NCI-H2171 (cell line): ENCODE measurements at regions not wholly inside any gene's neighbourhood (a gene's known extent, or its start where the extent isn't known, plus 50 kb on each side); places are given as distances from the start of the nearest gene placed in this dataset.
A peak's percentile ranks its signal among the peaks of the same experiment; 100 is the strongest.

Source experiments
- DNase-seq: peaks from one replicate; lab custom pipeline; 2025; lab: John Stamatoyannopoulos, UW

DNA sequence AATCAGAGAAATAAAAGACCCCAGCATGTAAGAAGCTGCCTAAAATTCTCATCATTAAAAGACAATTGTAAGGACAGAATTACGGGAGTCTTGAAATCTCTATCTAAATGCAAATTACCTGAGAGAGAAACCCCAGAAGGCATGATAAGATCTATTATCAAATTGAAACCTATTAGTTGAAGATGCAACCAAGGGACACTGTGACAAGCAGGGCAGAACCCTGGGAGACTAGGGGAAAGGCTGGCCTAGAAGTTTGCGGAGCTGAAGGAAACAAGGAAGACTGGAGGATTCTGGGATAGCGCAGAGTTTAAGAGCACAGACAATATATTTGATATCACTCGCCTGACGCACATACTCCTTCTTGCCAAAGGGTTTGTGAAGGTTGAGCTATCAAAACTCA, 319.5 kb upstream of the CHAC2 start:
- no peak for DNase-seq

DNA sequence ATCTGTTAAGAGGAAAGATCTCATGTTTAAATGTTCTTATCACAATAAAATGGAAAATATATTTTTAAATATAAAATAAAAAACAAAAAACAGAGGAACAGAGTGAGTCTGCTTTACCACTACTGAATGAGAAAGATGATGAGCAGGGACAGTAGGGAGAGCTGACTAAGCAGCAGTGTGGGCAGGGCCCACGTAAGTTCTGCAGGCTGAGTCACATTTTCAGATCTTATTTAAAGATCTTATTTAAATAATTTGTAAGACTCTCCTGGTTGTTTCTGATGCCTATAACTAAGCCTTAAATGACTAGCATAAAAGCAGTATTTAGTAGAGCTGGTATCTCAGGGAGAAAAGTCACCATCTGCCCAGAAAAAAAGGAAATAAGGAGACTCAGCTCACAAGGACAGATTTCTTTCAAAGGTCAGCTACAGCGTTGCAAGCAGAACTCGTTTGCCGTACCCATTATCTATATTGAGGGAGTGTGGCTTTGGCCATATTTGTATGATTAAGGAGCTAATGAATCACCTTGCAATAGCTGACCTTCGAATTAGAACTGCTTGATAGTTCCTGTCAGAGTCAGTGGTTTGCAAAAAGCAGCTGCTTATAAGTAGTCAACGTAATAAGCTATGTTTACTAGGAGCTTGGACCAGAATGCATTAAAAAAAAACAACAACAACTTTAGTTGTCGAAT, 322.1 kb upstream of the CHAC2 start:
- DNase-seq: no peak

DNA sequence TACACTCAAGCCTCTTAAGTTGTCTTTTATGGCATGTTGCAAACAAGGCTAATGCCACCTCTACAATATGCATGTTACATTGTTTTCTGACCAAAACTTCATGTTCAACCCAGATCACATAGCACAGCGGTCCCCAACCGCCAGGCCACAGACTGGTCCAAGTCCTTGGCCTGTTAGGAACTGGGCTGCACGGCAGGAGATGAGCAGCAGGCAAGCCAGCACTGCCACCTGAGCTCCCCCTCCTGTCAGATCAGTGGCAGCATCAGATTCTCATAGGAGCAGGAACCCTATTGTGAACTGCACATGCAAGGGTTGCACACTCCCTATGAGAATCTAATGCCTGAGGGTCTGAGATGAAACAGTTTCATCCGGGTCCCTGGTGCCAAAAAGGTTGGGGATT, 324.8 kb upstream of the CHAC2 start:
- no peak for DNase-seq

DNA sequence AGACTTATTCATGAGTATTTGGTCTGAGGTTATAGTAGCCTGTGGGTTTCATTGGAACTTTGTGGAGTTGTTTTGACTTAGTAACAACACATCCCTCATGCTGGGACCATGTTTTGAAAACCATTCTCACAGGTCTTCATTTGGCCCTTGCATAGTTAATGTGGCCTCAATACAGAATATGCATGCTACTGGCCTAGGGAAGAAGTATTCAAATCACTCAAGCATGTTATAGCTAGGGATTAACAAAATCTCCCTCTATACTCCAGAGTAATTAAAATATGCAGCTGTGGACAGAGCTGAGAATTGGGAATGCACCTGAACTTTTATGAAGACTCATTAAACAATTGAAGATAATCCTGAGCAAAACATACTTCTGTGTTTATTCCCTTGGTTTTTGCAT, 325.5 kb upstream of the CHAC2 start:
- no peak for DNase-seq

GRCh38 chr2:53438692-53439091, 328.9 kb upstream of the CHAC2 start:
- no peak for DNase-seq

GRCh38 chr2:53438100-53438499, 329.5 kb upstream of the CHAC2 start:
- DNase-seq: no peak

GRCh38 chr2:53437371-53437770, 330.2 kb upstream of the CHAC2 start:
- no peak for DNase-seq

DNA sequence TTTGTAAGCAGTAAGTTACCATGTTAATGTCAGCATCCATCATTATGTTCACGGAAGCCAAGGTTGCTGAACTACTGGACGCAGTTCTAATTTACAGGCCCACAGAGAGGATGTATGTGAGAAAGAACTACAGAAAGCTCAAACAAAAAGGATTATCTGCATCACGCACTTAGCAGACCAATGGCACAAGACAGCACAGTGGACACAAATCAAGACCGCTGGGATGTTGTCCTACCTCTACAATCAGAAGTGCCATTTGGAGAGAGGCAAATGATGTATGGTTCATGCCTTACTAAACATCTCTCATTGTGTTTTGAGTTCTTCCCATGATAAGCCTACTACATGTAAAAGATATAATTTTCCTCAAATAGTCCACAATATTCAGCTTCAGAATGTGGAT, 330.7 kb upstream of the CHAC2 start:
- DNase-seq: no peak

- no peak for DNase-seq
Measured at GRCh38 chr2:53435610-53436009, 332.0 kb upstream of the CHAC2 start.

- DNase-seq: no peak
Measured at GRCh38 chr2:53434466-53434865, 333.1 kb upstream of the CHAC2 start.

- peak; percentile 10 for DNase-seq
Measured at GRCh38 chr2:53432936-53433335, 334.7 kb upstream of the CHAC2 start.

- no peak for DNase-seq
Measured at GRCh38 chr2:53429901-53430300, 337.7 kb upstream of the CHAC2 start.

DNA sequence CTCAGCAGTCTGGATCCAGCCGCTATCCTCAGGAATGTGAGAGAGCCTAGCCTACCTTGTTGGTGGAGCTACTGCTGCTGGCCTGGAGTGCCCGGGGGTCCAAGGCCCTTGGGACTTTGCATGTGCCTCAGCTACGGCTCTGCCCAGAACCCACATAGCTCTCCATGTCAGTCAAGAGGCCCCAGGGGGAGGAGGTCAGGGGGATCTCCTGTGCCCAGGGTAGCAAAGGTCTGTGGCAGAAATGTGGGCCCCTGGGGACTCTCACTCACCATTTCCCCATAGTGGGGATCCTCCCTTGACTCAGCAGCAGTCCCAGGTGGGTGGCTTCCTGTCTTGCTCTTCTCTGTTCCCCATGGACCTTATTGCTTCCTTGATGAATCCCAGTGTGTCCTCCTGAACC, 342.7 kb upstream of the CHAC2 start:
- no peak for DNase-seq

DNA sequence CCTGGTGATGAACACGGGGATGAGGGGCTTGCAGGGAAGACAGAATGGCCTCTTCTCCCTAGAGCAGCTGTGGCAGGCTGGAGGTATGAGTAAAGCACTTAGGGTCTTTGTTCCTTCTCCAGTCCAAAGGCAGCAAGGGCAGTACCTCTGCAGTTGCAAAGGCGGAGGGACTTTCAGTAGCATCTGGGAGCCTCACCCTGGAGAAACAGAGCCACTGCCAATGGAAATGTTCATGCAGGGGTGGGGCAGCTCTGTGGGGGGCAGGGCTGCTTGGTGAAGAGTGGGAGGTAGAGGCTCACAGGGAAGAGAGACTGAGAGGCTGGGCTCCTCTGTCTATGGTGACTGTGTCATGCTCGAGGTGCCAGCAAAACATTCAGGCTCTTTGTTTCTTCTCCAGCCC, 344.1 kb upstream of the CHAC2 start:
- no peak for DNase-seq

- peak; percentile 4 for DNase-seq
Measured at GRCh38 chr2:53422979-53423378, 344.6 kb upstream of the CHAC2 start.

DNA sequence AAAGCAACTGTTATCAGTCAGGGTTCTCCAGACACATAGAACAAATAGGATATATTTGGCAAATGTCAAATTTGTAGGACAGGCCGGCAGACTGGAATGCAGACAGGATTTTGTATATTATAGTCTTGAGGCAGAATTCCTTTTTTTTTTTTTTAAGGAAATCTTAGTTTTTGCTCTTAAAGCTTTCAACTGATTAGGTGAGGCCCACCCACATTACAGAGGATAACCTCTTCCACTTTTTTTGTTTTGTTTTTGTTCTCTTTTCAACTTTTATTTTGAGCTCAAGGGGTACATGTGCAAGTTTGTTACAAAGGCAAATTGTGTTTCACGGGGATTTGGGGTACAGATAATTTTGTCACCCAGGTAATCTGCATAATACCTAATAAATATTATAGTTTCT, 350.2 kb upstream of the CHAC2 start:
- DNase-seq: no peak

- DNase-seq: no peak
Measured at GRCh38 chr2:53407363-53408080, 360.1 kb upstream of the CHAC2 start.

DNA sequence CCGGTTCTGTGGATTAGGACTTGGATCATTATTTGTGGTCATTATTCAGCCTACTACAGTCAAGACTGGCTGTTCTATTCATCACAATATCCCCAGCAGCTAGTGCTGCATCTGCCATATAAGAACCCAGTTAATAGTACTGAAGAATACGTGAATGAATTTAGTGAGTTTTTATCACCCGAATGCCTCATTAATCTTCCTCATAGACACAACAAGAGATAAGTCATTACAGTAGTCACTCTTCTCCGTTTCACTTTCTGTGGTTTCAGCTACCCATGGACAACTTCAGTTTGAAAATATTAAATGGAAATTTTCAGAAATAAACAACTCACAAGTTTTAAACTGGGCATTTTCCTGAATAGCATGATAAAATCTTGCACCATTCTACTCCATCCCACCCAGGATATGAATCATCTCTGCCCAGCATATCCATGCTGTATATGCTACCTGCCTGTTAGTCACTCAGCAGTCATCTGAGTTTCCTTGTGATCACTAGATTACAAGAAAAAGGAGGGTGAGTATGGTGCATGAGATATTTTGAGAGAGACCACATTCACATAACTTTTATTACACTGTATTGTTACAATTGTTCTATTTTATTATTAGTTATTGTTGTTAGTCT, 363.7 kb upstream of the CHAC2 start:
- no peak for DNase-seq

GRCh38 chr2:53397085-53397484, 370.5 kb upstream of the CHAC2 start:
- no peak for DNase-seq

DNA sequence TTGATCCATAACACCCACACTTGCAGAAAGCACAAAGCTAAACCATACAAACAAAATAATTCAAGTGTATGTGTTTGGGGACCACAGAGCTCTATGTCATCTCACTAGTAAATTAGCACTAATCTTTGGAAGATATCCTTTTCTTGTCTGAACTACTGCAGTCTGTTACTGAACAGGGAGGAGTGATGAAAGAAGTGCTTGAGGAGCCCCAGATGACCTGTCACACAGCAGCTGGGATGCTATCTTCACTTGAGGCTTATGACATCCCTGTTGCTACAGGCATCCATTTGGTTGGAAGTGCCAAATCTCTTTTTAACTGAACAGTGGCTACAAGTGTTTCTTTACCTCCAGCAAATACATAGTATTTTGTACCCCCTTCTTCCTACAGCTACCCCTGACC, 386.3 kb upstream of the CHAC2 start:
- no peak for DNase-seq

DNA sequence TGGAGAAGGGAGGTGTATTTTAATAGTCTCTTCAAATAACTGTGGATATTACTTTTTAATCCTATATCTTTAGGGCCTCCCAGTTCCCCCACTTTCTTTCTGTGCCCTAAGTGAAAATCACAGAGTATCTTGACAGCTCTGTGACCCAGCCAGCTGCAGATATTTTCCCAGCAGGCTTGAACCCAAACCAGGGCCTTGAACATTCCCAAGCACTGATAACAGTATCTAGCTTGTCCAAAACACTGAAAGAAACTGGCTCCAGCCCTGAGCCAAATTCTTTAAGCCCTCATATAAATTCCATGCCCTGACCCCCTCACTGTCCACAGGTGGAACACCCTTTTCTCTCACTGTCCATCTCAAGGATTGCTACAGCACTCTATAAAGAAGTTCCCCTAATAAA, 388.1 kb upstream of the CHAC2 start:
- no peak for DNase-seq

- DNase-seq: no peak
Measured at GRCh38 chr2:53378791-53379190, 388.8 kb upstream of the CHAC2 start.

DNA sequence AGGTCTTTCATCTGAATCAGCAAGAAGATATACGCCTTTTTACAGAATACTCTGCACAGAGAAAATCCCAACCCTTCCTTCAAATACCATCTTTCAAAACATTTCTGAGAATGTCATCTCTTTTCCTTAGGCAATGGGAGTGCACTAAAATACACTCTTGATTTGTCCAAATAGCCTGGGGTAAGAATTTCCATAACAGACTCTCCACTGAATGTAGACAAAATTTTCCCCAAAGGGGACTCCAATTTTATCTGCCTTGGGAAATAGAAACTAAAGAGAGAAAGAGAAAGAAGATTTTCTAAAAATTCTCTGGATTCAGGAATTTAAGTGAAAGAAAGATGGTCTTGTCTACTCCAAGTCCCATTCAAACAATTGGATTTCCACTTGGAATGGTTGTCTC, 394.5 kb upstream of the CHAC2 start:
- DNase-seq: no peak

GRCh38 chr2:53366543-53366942, 401.1 kb upstream of the CHAC2 start:
- DNase-seq: no peak
